Lower leg skin (tissue), 4 donors: ENCODE measurements at regions not wholly inside any gene's neighbourhood (a gene's known extent, or its start where the extent isn't known, plus 50 kb on each side); places are given as distances from the start of the nearest gene placed in this dataset.
"Not testable (repeated sequence)": the region's sequence is repeated elsewhere in the genome, so short reads cannot be mapped to it uniquely, and the experiment has no call there.

ENCODE experiments used
- DNase-seq, 2 donors: peaks; one replicate each; pipeline ENCODE4 v3.0.0-alpha.2; 2019; ENCODE audit warnings: low spot score in 2 of 2
- H3K4me3 ChIP-seq: fragments of 200-600 bp; sonication (generic); 2 replicates; pipeline ENCODE4 v1.5.1; 2017; ENCODE audit warnings: mild to moderate bottlenecking, low read depth; ENCODE audit not compliant: poor library complexity, severe bottlenecking
- POLR2A ChIP-seq, 2 donors: fragments of 450-650 bp; IDR thresholded peaks; one replicate each; pipeline ENCODE4 v1.6.1; 2016 to 2017; ENCODE audit warnings: antibody characterized with exemption in 2 of 2, mild to moderate bottlenecking in 1 of 2, moderate library complexity in 1 of 2
- WGBS, 2 donors: methylation state at CpG; one replicate each; pipeline ENCODE4 v1.1.5; 2018; 5-methylcytosine and 5-hydroxymethylcytosine counted together
- intact Hi-C: fragments of 100-400 bp; cut with DNase I; formaldehyde crosslinking; loops from one replicate; pipeline ENCODE4 v1.15.0; 2023; ENCODE audit warnings: low total_unique reads
- TF ChIP-seq, protein P1 (sequence below), 3 donors: fragments of 450-650 bp; IDR thresholded peaks; one replicate each; pipeline ENCODE4 v1.5.1; 2016; ENCODE audit warnings: antibody characterized with exemption in 3 of 3, mild to moderate bottlenecking in 3 of 3, moderate library complexity in 2 of 3

DNA sequence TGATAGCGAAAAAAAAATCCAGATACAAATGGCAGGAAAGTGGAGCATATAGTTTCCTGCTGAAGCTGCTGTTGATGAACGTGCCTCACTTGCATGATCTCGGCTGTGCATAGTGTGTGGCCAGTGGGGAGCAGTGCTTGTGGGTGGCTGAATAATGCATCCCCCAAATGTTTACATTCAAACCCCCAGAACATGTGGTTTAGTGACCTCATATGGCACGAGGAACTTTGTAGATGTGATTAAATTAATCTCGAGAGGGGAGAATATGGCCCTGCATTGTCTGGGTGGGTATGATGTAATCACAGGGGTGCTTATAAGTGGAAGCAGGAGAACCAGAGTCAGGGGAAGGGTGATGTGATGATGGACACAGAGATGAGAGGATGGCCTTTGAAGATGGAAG is 425.0 kb downstream of the TMEM121 start:
- 57 to 74% methylated on average over 5 of the region's 5 CpGs for WGBS, 2 donors
- intact Hi-C loops = no loop called here
- TF ChIP-seq, protein P1, sequence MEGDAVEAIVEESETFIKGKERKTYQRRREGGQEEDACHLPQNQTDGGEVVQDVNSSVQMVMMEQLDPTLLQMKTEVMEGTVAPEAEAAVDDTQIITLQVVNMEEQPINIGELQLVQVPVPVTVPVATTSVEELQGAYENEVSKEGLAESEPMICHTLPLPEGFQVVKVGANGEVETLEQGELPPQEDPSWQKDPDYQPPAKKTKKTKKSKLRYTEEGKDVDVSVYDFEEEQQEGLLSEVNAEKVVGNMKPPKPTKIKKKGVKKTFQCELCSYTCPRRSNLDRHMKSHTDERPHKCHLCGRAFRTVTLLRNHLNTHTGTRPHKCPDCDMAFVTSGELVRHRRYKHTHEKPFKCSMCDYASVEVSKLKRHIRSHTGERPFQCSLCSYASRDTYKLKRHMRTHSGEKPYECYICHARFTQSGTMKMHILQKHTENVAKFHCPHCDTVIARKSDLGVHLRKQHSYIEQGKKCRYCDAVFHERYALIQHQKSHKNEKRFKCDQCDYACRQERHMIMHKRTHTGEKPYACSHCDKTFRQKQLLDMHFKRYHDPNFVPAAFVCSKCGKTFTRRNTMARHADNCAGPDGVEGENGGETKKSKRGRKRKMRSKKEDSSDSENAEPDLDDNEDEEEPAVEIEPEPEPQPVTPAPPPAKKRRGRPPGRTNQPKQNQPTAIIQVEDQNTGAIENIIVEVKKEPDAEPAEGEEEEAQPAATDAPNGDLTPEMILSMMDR (IDR thresholded peaks at IDR 0.05) = no peak
- no peak for TF ChIP-seq POLR2A (IDR thresholded peaks at IDR 0.05)
- no peak overlapping the region for H3K4me3 ChIP-seq
- DNase-seq = no peak

- TF ChIP-seq, protein P1 (IDR thresholded peaks at IDR 0.05) = no peak
- TF ChIP-seq POLR2A (IDR thresholded peaks at IDR 0.05) = no peak
- no peak overlapping the region for H3K4me3 ChIP-seq
- intact Hi-C loops = no loop called here
- no peak for DNase-seq
- WGBS, 2 donors = 81 to 83% methylated on average over 5 of the region's 5 CpGs
Observed at GRCh38 chr14:105952222-105952621, 425.8 kb downstream of the TMEM121 start.

GRCh38 chr14:105952826-105953225 is 426.4 kb downstream of the TMEM121 start:
- TF ChIP-seq, protein P1 (IDR thresholded peaks at IDR 0.05) = no peak
- TF ChIP-seq POLR2A (IDR thresholded peaks at IDR 0.05) = no peak
- WGBS, 2 donors = 52 to 63% methylated on average over 1 of the region's 1 CpG
- no peak overlapping the region for H3K4me3 ChIP-seq
- intact Hi-C loops = no loop called here
- DNase-seq = no peak

GRCh38 chr14:105961625-105962024 is 435.2 kb downstream of the TMEM121 start:
- H3K4me3 ChIP-seq, DNase-seq, intact Hi-C loops: not testable (repeated sequence)
- 85 to 90% methylated on average over 6 of the region's 6 CpGs for WGBS, 2 donors

DNA sequence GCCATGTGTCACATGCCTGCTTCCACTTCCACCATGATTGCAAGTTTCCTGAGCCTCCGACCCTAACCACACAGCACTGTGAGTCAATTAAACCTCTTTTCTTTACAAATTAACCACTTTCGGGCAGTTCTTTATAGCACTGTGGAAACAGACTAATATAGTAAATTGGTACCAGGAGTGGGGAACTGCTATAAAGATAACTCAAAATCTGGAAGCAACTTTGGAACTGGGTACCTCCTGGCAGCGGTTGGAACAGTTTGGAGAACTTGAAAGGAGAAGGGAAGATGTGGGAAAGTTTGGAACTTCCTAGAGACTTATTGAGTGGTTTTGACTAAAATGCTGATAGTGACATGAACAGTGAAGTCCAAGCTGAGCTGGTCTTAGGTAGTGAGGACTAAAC is 436.1 kb downstream of the TMEM121 start:
- 77 to 85% methylated on average over 3 of the region's 3 CpGs for WGBS, 2 donors
- no peak for TF ChIP-seq POLR2A (IDR thresholded peaks at IDR 0.05)
- TF ChIP-seq, protein P1 (IDR thresholded peaks at IDR 0.05) = no peak
- peak in 1 of 2 donors; percentile 53 for DNase-seq
- intact Hi-C loops = no loop called here
- no peak overlapping the region for H3K4me3 ChIP-seq

GRCh38 chr14:105968291-105968690 is 441.9 kb downstream of the TMEM121 start:
- 68 to 71% methylated on average over 11 of the region's 11 CpGs for WGBS, 2 donors
- intact Hi-C loops = no loop called here
- no peak overlapping the region for H3K4me3 ChIP-seq
- peak in 1 of 2 donors; percentile 64 for DNase-seq
- no peak for TF ChIP-seq POLR2A (IDR thresholded peaks at IDR 0.05)
- TF ChIP-seq, protein P1 (IDR thresholded peaks at IDR 0.05) = no peak

DNA sequence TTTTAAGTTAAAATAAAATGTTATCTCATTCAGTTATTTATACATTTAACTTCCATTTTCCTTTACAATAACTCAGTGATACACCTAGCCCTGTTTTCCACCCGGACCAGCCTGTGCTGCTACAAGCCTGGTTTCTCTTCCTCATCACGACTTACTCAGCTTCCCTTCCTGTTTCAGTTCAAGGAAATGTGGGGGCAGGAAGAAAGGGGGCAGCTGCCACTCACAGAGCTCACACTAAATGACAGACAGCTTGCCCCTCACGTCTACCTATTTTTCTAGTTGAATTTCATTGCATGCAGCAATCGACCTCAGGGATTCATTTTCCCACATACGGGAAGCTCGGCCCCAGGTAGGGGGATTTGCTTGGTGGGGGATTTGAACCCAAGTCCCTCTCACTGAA is 442.6 kb downstream of the TMEM121 start:
- intact Hi-C loops, H3K4me3 ChIP-seq: not testable (repeated sequence)
- DNase-seq = peak in 1 of 2 donors; percentile 65
- 65 to 68% methylated on average over 6 of the region's 6 CpGs for WGBS, 2 donors

- DNase-seq, intact Hi-C loops, H3K4me3 ChIP-seq: not testable (repeated sequence)
- WGBS, 2 donors = 85 to 93% methylated on average over 8 of the region's 8 CpGs
Observed at GRCh38 chr14:105970821-105971220, 444.4 kb downstream of the TMEM121 start.
